ENCODE measurements at regions not wholly inside any gene's neighbourhood (a gene's known extent, or its start where the extent isn't known, plus 50 kb on each side); places are given as distances from the start of the nearest gene placed in this dataset.

GRCh38 chr11:109851780-109852390 lies 241.3 kb upstream of the ZC3H12C start (continued):
- no peak for TF ChIP-seq DZIP1 (CRISPR knock-in tag; IDR thresholded peaks at IDR 0.05)
- no peak for TF ChIP-seq CENPT (CRISPR knock-in tag; IDR thresholded peaks at IDR 0.05; ENCODE audit: low read depth)
- no peak for TF ChIP-seq NRL (CRISPR knock-in tag; IDR thresholded peaks at IDR 0.05; ENCODE audit: borderline replicate concordance)
- no peak for TF ChIP-seq ZNF280B (CRISPR knock-in tag; IDR thresholded peaks at IDR 0.05; ENCODE audit: borderline replicate concordance)
- TF ChIP-seq ZNF713 (CRISPR knock-in tag; IDR thresholded peaks at IDR 0.05), result no peak

- peak; percentile 34 for FAIRE-seq
- no peak overlapping the region for H3K9ac ChIP-seq (ENCODE audit: insufficient read depth, low read depth, low read length)
- no peaks in the 10 kb centered on the region for H3K4me1 ChIP-seq (ENCODE audit: insufficient read depth, low read length)
- no TSS peak for BruUV-seq (replicated peaks)
- in situ Hi-C loops (cut with HindIII; ENCODE audit: extremely low pct_ligation_motif_present, low pct_unique_long_range_greater_than_20kb) (no loop called here), intact Hi-C loops (cut with micrococcal nuclease; ENCODE audit: unreplicated experiment) (loop anchor here (1.0 kb wide), 1 partner anchor 86 kb away; no protein-coding TSS in a partner anchor)
- no peaks in the 10 kb centered on the region for H3K27me3 ChIP-seq (ENCODE audit: control insufficient read depth in 1 of 2, insufficient read depth in 2 of 2, low read length in 2 of 2)
- H3K4me2 ChIP-seq (ENCODE audit: low read depth, low read length), result no peak overlapping the region
- no peaks in the 10 kb centered on the region for H3K36me3 ChIP-seq (replicated peaks in 1 of 2; ENCODE audit: control insufficient read depth in 1 of 2, insufficient read depth in 2 of 2, low read length in 2 of 2)
- DNase-seq (ENCODE audit: low spot score), result peak; percentile 15
- H3K79me2 ChIP-seq (ENCODE audit: insufficient read depth, low read length), result no peaks in the 10 kb centered on the region
- H3K4me3 ChIP-seq (replicated peaks in 1 of 3; ENCODE audit: insufficient read depth in 1 of 3, low read depth in 2 of 3, low read length in 3 of 3), result no peak overlapping the region
- TF ChIP-seq SMC3 (IDR thresholded peaks at IDR 0.05; ENCODE audit: low read length) (peak; percentile 36), KDM4B (CRISPR knock-in tag; IDR thresholded peaks at IDR 0.05) (no peak), IKZF5 (CRISPR knock-in tag; IDR thresholded peaks at IDR 0.05) (no peak), GZF1 (CRISPR knock-in tag; IDR thresholded peaks at IDR 0.05) (peak; percentile 84; the same call in 1 of the 2 replicates), CTCF (CRISPR knock-in tag; IDR thresholded peaks at IDR 0.05) (peak; percentile 52), STAG1 (CRISPR knock-in tag; IDR thresholded peaks at IDR 0.05) (peak; percentile 64)
- H3K27ac ChIP-seq (ENCODE audit: extremely low read length, insufficient read depth, low read length), result no peak overlapping the region
- H2AFZ ChIP-seq (ENCODE audit: low read length), result no peak overlapping the region
- ChIA-PET CTCF (ENCODE audit: low intra/inter-chr PET ratio, low total read pairs) (interaction anchor here (1.5 kb wide), 1 partner anchor 85 kb away, joined by 5 read pairs; no protein-coding TSS in a partner anchor), POLR2A (interaction anchor here (0.5 kb wide), 1 partner anchor 19 kb away, joined by 5 read pairs; no protein-coding TSS in a partner anchor)
- no peaks in the 10 kb centered on the region for H4K20me1 ChIP-seq (ENCODE audit: insufficient read depth, low read length)
- no peaks in the 10 kb centered on the region for H3K9me3 ChIP-seq (ENCODE audit: low read length)
- 12% methylated on average over 5 of the region's 5 CpGs for WGBS (ENCODE audit: low lambda C conversion rate)
- no peak for ATAC-seq
Observed at GRCh38 chr11:109853156-109853776, 239.9 kb upstream of the ZC3H12C start.

All from HepG2 (cell line).